Hematopoietic multipotent progenitor cell treated with erythropoietin and hydrocortisone succinate and interleukin-3 and kit ligand, for 8 days (in vitro differentiated cells): ENCODE measurements at regions not wholly inside any gene's neighbourhood (a gene's known extent, or its start where the extent isn't known, plus 50 kb on each side); places are given as distances from the start of the nearest gene placed in this dataset.
"Not testable (repeated sequence)": the region's sequence is repeated elsewhere in the genome, so short reads cannot be mapped to it uniquely, and the experiment has no call there.

Source experiments
- DNase-seq: peaks from one replicate; pipeline ENCODE4 v3.0.0-alpha.2; 2015

GRCh38 chr10:29363930-29364329, 75.1 kb downstream of the LYZL1 start:
- not testable (repeated sequence) for DNase-seq

GRCh38 chr10:29366206-29366605, 77.3 kb downstream of the LYZL1 start:
- not testable (repeated sequence) for DNase-seq

- DNase-seq, result no peak
Measured at GRCh38 chr10:29369419-29369818, 80.5 kb downstream of the LYZL1 start.

- no peak for DNase-seq
Measured at GRCh38 chr10:29370097-29371092, 81.5 kb downstream of the LYZL1 start.

- DNase-seq, result no peak
Measured at GRCh38 chr10:29372920-29373319, 84.0 kb downstream of the LYZL1 start.

- no peak for DNase-seq
Measured at GRCh38 chr10:29374162-29374561, 85.3 kb downstream of the LYZL1 start.

GRCh38 chr10:29375888-29376287, 87.0 kb downstream of the LYZL1 start:
- no peak for DNase-seq

- DNase-seq, result peak; percentile 21
Measured at GRCh38 chr10:29377333-29377961, 88.6 kb downstream of the LYZL1 start.

- DNase-seq, result no peak
Measured at GRCh38 chr10:29378106-29378505, 89.2 kb downstream of the LYZL1 start.

GRCh38 chr10:29379208-29379607, 90.3 kb downstream of the LYZL1 start:
- no peak for DNase-seq

- not testable (repeated sequence) for DNase-seq
Measured at GRCh38 chr10:29379777-29380598, 91.1 kb downstream of the LYZL1 start.

- DNase-seq, result not testable (repeated sequence)
Measured at GRCh38 chr10:29380599-29381511, 92.0 kb downstream of the LYZL1 start.

- peak; percentile 46 for DNase-seq
Measured at GRCh38 chr10:29386342-29386999, 97.6 kb downstream of the LYZL1 start.

- no peak for DNase-seq
Measured at GRCh38 chr10:29387269-29387668, 98.4 kb downstream of the LYZL1 start.

GRCh38 chr10:29388112-29388511, 99.2 kb downstream of the LYZL1 start:
- DNase-seq, result not testable (repeated sequence)

- no peak for DNase-seq
Measured at GRCh38 chr10:29389493-29389892, 100.6 kb downstream of the LYZL1 start.

GRCh38 chr10:29389935-29390334, 101.1 kb downstream of the LYZL1 start:
- DNase-seq, result no peak

GRCh38 chr10:29392376-29393021, 103.6 kb downstream of the LYZL1 start:
- peak; percentile 49 for DNase-seq

GRCh38 chr10:29394321-29394932, 105.6 kb downstream of the LYZL1 start:
- DNase-seq, result no peak

- DNase-seq, result no peak
Measured at GRCh38 chr10:29395409-29395808, 106.5 kb downstream of the LYZL1 start.
